ENCODE measurements at regions not wholly inside any gene's neighbourhood (a gene's known extent, or its start where the extent isn't known, plus 50 kb on each side); places are given as distances from the start of the nearest gene placed in this dataset.

DNA sequence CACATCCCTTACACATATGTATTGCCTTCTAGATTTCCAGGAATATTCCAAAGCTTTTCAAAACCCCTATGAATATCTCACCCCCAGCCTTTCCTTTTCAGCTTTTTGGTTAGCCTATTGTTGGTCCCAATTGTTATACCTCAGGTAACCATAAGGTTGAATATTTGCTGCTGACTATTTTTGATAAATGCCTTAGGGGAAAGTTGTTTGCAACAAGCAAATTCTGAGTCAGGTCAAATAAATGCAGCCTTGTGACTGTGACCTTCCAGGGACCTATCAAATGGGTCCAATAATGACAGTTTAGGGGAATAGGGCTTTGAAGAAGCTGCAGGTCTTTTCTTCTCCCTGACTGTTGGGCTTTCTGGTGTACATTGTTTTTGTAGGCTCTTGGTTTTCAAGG lies 699.7 kb downstream of the NTRK3 start:
- TF ChIP-seq, protein P1, sequence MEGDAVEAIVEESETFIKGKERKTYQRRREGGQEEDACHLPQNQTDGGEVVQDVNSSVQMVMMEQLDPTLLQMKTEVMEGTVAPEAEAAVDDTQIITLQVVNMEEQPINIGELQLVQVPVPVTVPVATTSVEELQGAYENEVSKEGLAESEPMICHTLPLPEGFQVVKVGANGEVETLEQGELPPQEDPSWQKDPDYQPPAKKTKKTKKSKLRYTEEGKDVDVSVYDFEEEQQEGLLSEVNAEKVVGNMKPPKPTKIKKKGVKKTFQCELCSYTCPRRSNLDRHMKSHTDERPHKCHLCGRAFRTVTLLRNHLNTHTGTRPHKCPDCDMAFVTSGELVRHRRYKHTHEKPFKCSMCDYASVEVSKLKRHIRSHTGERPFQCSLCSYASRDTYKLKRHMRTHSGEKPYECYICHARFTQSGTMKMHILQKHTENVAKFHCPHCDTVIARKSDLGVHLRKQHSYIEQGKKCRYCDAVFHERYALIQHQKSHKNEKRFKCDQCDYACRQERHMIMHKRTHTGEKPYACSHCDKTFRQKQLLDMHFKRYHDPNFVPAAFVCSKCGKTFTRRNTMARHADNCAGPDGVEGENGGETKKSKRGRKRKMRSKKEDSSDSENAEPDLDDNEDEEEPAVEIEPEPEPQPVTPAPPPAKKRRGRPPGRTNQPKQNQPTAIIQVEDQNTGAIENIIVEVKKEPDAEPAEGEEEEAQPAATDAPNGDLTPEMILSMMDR (IDR thresholded peaks at IDR 0.05; ENCODE audit: low read depth, low read length): no peak
- TF ChIP-seq EZH2phosphoT487 (IDR thresholded peaks at IDR 0.05; ENCODE audit: low read depth): no peak
